ACC112 (cell line): ENCODE measurements at regions not wholly inside any gene's neighbourhood (a gene's known extent, or its start where the extent isn't known, plus 50 kb on each side); places are given as distances from the start of the nearest gene placed in this dataset.

ENCODE experiments used
- H2AFZ ChIP-seq: fragments of 200-600 bp; sonication (generic); one replicate; pipeline ENCODE4 v1.6.0; 2017; ENCODE audit warnings: antibody characterized with exemption, low read length; ENCODE audit not compliant: unreplicated experiment
- H3K27ac ChIP-seq: fragments of 200-600 bp; sonication (generic); 2 replicates; pipeline ENCODE4 v1.5.1; 2014; ENCODE audit warnings: low read depth, mild to moderate bottlenecking, antibody characterized with exemption, low read length, moderate library complexity
- H3K27me3 ChIP-seq: fragments of 200-600 bp; sonication (generic); 2 replicates; pipeline ENCODE4 v1.6.1; 2014; ENCODE audit warnings: mild to moderate bottlenecking, antibody characterized with exemption, low read length, moderate library complexity, mixed read lengths; ENCODE audit not compliant: insufficient read depth
- H3K36me3 ChIP-seq: fragments of 200-600 bp; sonication (generic); 2 replicates; pipeline ENCODE4 v1.6.1; 2016; ENCODE audit warnings: mild to moderate bottlenecking, antibody characterized with exemption, low read length, moderate library complexity, mixed read lengths; ENCODE audit not compliant: insufficient read depth
- H3K4me1 ChIP-seq: fragments of 200-600 bp; sonication (generic); one replicate; pipeline ENCODE4 v1.6.1; 2016; ENCODE audit warnings: low read length, mixed read lengths; ENCODE audit not compliant: insufficient read depth, unreplicated experiment, control insufficient read depth
- H3K4me3 ChIP-seq: fragments of 200-600 bp; sonication (generic); 2 replicates; pipeline ENCODE4 v1.5.1; 2014; ENCODE audit warnings: mild to moderate bottlenecking, low read depth, low read length
- H3K79me2 ChIP-seq: fragments of 200-600 bp; sonication (generic); one replicate; pipeline ENCODE4 v1.6.0; 2016; ENCODE audit warnings: low read length; ENCODE audit not compliant: control insufficient read depth, unreplicated experiment, insufficient read depth

DNA sequence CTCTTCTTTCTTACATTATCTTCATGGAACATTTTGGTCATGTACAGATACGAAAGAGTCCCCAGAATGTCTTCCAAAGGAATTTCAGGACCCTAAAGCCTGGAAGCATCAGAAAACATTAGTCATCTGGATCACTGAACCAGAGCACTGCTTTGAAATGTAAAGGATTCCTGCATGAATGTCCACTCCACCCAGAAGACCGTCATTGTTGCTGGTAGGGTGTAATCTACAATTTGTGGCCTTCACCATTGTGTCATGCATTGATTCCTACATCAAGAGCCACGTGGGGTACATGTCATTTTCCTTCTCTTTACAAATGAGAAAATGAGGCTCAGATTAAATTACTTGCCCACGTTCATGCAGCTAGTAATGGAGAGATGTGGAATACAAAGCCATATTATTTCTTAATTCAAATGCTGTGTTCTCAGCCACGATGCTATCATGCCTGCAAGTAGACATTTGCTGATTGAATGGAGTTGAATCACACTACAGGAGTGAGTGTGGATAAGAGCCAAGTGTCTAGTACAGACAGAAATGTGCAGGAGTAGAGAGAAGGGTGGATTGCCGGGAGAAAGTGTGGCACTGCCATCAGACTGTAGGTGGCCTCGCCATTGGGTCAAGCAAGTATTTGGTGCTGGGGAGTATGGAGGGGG lies 231.2 kb downstream of the C12orf75 start:
- Histone ChIP-seq H3K36me3 (no peaks in the 10 kb centered on the region), H3K27me3 (no peaks in the 10 kb centered on the region), H3K4me3 (no peak overlapping the region), H3K4me1 (no peaks in the 10 kb centered on the region), H3K27ac (no peak overlapping the region), H3K79me2 (no peaks in the 10 kb centered on the region), H2AFZ (no peak overlapping the region)

DNA sequence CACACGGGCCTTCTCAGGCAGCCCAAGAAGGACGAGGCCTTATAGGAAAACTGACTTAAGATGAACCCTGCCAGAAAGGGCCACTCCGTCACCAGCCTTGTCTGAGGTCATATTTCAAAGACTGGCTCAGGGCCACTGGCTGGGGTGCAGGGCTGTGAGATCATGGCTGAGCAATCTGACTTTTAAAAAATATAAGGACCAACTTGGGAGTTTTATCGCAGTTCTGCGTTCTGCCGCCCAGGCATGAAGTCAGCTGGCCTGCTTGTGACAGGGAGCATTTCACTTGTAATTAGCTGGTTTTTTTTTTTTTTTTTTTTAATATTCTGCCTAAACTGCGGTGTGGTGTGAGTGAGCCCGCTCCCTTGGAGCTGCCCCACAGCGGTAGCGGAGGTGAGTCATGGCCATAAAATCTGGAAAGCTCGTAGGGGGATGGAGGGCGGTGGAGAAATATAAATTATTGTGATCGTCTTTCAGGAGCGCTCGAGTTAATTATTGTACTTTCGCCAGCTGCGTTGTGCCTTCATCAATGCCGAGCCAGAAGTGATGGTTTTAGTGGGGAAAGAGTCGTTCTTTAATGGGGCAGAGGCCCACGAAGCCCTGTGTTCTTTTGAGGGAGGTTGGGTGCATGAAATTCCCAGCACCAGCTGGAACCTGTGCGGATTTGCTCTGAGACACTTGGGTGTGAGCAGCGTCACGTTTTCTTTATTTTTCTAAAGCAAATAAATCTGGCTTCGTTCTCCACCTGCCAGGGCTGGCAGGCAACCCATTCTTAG lies 231.9 kb downstream of the C12orf75 start:
- Histone ChIP-seq H3K4me1 (no peaks in the 10 kb centered on the region), H3K27me3 (no peaks in the 10 kb centered on the region), H3K36me3 (no peaks in the 10 kb centered on the region), H3K4me3 (no peak overlapping the region), H3K79me2 (no peaks in the 10 kb centered on the region), H2AFZ (no peak overlapping the region), H3K27ac (no peak overlapping the region)

DNA sequence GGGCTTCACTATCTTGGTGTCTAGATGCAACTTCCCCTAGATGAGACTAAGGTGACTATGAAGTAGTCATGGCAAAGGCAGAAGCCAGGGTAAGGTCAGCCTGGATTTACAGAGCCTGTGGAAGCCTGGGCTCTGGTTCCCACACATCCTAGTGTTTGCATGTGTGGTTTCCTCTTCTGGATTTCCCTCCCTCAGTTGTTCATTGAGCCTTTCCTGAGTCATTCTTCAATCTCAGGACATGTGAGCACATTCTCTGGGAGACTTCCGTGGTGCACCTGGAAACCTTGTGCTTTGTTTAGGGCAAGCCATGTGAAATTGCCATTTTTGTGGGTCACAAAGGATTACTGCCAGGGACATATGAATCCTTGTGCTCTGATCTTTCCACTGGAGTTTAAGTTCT lies 236.6 kb downstream of the C12orf75 start:
- Histone ChIP-seq H3K4me1 (no peaks in the 10 kb centered on the region), H3K27ac (no peak overlapping the region), H3K27me3 (no peaks in the 10 kb centered on the region), H3K79me2 (no peaks in the 10 kb centered on the region), H3K4me3 (no peak overlapping the region), H3K36me3 (no peaks in the 10 kb centered on the region), H2AFZ (no peak overlapping the region)

DNA sequence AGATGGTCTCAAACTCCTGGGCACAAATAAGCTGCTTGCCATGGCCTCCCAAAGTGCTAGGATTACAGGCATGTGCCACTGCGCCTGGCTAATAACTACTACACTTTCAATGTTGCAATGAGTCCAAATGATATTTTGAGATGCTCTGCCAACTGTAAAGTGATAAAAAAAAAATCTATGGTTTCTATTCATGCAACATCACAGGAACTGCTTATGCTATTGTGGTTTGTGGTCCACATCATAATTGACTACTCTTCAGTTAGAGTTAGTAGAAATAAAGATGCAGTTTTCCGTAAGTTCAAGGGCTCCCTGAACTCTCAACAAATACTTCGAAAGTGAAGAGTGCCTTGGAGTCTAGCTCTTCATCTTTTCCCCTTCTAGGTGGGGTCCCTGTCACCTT lies 239.4 kb downstream of the C12orf75 start:
- Histone ChIP-seq H3K4me1 (no peaks in the 10 kb centered on the region), H3K36me3 (no peaks in the 10 kb centered on the region), H3K4me3 (no peak overlapping the region), H2AFZ (no peak overlapping the region), H3K79me2 (no peaks in the 10 kb centered on the region), H3K27ac (no peak overlapping the region), H3K27me3 (0 out of 2 replicates have a peak, but pooled peaks cover 3% of the 10 kb centered on the region)

DNA sequence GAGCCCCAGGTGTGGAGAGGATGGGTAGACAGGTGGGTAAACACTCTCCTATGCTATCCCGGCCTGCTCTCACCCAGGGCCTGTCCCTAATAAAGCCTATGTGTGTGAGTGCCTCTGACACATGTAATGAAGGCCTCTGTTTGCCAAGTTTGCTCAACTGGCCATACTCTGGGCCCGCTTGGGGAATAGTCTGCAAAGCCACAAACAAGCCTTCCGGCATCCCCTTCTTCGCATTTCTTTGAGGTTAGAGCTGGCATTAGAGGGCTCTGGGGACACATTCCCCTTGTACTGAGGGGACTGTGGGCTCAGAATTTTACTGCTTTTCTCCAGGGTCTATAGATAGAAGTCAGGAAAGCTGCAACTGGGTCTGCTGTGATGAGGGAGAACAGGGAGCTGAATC lies 240.5 kb downstream of the C12orf75 start:
- Histone ChIP-seq H3K27me3 (0 out of 2 replicates have a peak, but pooled peaks cover 3% of the 10 kb centered on the region), H3K27ac (no peak overlapping the region), H3K36me3 (no peaks in the 10 kb centered on the region), H3K4me1 (no peaks in the 10 kb centered on the region), H3K4me3 (no peak overlapping the region), H3K79me2 (no peaks in the 10 kb centered on the region), H2AFZ (no peak overlapping the region)

DNA sequence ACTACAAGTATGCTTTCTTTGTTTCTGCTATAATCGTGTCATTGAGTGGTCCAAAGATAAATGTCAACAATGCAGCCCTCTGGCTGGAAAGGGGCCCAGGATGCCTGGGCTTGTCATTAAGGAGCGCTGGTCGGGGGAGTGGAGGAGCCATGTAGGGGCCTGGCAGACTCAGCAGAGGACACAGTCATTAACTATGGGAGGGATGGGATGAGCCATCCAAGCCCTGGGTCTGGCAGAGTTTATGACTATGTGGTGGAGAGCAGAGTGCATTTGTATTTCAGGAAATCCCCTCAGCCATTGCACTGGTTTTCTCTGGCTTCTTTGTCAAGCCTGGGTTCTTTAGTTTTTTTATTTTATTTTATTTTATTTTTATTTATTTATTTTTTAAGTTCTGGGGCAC lies 243.1 kb downstream of the C12orf75 start:
- H3K79me2 ChIP-seq, result no peaks in the 10 kb centered on the region
- H3K36me3 ChIP-seq, result no peaks in the 10 kb centered on the region
- H2AFZ ChIP-seq, result no peak overlapping the region
- H3K27me3 ChIP-seq, result 0 out of 2 replicates have a peak, but pooled peaks cover 3% of the 10 kb centered on the region
- H3K4me1 ChIP-seq, result no peaks in the 10 kb centered on the region
- H3K4me3 ChIP-seq, result no peak overlapping the region
- no peak overlapping the region for H3K27ac ChIP-seq

DNA sequence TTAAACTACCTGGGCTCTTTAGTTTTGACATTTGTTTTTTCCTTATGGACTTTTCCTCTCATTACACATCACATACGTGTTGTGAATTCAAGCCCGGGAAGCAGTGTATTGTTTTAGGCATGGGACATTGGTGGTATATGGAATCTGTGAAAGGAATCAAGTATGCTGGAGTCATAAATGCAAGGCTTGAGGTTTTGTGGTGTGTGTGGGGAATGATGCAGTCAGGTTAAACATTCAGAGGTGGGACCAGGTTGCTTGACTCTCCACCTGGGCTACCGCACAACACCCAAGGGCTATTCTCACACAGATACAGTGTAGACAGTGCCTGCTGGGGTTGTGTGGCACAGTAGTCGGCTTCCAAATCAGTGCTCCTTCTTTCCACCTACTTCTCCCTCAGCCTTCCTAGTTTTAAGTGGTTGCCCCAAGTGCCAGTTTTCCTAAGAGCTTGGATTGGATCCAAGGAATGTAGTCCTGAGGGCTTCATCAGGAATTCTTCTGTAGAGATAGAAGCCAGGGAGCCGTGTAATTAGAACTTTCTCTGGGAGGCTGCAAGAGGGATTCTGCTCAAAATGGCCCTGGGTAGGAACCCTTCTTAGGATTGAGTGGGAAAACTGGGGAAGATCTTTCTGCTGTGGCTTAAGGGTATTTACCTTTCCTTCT lies 243.7 kb downstream of the C12orf75 start:
- Histone ChIP-seq H3K79me2 (no peaks in the 10 kb centered on the region), H3K4me3 (no peak overlapping the region), H3K4me1 (no peaks in the 10 kb centered on the region), H2AFZ (no peak overlapping the region), H3K27ac (no peak overlapping the region), H3K27me3 (0 out of 2 replicates have a peak, but pooled peaks cover 3% of the 10 kb centered on the region), H3K36me3 (no peaks in the 10 kb centered on the region)

DNA sequence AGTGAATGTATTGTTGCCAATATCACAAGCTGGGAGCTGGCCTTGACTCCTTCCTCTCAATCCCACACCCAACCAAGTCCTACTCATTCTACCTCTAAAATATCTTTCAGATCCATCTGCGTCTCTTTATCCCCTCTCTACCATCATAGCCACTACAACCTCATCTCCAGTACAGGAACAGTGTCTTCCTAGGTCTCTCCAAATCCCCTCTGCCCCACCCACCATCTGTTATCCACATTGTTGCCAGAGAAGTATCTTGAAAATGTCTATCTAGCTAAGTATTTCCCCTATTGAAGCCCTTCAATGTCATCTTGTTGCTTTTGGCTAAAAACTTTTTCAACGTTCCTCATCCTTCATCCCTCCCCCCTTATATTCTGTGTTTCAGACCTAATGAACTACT lies 244.7 kb downstream of the C12orf75 start:
- no peak overlapping the region for H3K27ac ChIP-seq

DNA sequence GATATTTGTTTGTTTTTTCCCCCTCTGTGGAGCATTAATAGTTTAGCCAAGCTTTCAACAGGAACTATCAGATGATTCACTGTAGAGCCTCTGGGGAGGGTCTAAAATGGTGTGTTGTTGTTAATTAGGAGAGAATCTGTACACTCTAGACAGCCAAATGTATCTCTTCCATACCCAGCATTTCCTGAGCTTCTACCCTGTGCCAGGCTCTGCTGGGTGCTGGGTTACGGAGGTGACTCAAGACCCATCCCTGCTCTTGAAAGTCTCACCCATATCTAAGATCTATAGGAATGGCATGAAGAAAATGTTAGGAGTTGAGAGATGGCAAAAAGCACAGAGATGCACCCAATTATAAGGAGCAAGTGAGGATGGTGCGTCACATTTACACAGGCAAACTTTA lies 245.8 kb downstream of the C12orf75 start:
- no peaks in the 10 kb centered on the region for H3K79me2 ChIP-seq
- H2AFZ ChIP-seq, result no peak overlapping the region
- no peaks in the 10 kb centered on the region for H3K4me1 ChIP-seq
- no peak overlapping the region for H3K4me3 ChIP-seq
- 0 out of 2 replicates have a peak, but pooled peaks cover 3% of the 10 kb centered on the region for H3K27me3 ChIP-seq
- no peaks in the 10 kb centered on the region for H3K36me3 ChIP-seq
- no peak overlapping the region for H3K27ac ChIP-seq

More for the DNA sequence above, 244.7 kb downstream of the C12orf75 start:
- no peak overlapping the region for H3K4me3 ChIP-seq
- H3K4me1 ChIP-seq, result no peaks in the 10 kb centered on the region
- no peak overlapping the region for H2AFZ ChIP-seq
- 0 out of 2 replicates have a peak, but pooled peaks cover 3% of the 10 kb centered on the region for H3K27me3 ChIP-seq
- no peaks in the 10 kb centered on the region for H3K36me3 ChIP-seq
- no peaks in the 10 kb centered on the region for H3K79me2 ChIP-seq

DNA sequence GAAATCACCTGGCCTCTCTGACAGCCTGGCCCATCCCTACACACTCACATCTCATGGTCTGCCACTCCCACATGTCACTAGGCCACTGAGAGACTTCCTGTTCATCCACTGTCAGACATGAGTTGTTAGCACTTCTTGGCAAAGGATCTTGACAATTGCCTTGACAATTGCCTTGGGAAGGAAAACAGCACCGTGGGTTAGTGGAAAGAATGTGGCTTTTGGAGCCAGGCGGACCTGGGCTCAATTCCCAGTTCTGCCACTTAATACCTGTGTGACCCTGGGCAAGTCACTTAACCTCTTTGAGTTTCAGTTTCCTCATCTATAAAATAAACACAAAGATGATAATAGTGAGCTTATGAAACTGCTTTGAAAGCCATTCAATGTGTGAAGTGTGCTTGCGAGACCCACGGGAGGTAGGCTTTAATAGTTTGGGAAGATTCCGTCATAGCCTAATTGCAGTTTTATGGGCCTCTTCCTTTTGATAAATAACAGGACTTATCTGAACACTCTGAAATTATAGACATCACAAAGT lies 250.4 kb downstream of the C12orf75 start:
- H3K36me3 ChIP-seq, result no peaks in the 10 kb centered on the region
- H3K27ac ChIP-seq, result no peak overlapping the region
- H3K79me2 ChIP-seq, result no peaks in the 10 kb centered on the region
- H3K4me1 ChIP-seq, result no peaks in the 10 kb centered on the region
- H2AFZ ChIP-seq, result no peak overlapping the region
- no peak overlapping the region for H3K4me3 ChIP-seq
- H3K27me3 ChIP-seq, result 0 out of 2 replicates have a peak, but pooled peaks cover 4% of the 10 kb centered on the region
